ENCODE measurements at regions not wholly inside any gene's neighbourhood (a gene's known extent, or its start where the extent isn't known, plus 50 kb on each side); places are given as distances from the start of the nearest gene placed in this dataset.

DNA sequence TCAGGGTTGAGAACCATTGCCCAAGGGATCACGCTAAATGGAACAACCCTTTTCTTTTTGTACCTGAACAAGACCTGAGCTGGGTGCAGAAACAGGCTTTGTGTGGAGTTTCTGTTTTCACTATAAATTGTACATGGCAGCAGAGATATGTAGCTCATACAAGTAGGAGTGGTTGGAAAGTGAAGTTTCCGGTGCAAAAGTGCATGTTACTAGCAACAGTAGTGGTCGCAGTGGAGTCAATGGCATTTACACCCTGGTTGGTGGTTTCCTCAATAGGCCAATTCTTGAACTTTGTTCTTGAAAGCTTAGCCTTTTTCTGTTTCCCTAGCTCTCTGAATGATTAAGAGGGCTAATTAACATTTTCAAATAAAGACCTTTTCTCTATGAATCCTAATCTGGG, 170.7 kb downstream of the NEBL start:
- Histone ChIP-seq H3K36me3 (ENCODE audit: control insufficient read depth in 2 of 2, insufficient read depth in 2 of 2, low read length in 2 of 2) (no peaks in the 10 kb centered on the region), H3K27ac (ENCODE audit: low read length) (no peak overlapping the region), H3K4me1 (ENCODE audit: control insufficient read depth, insufficient read depth, low read length) (no peaks in the 10 kb centered on the region), H3K9me3 (ENCODE audit: control insufficient read depth in 2 of 2, low read length in 2 of 2) (peaks cover 0 to under 1% of the 10 kb centered on the region in 2 donors), H3K27me3 (ENCODE audit: control insufficient read depth in 1 of 2, insufficient read depth in 2 of 2, low read length in 2 of 2) (no peaks in the 10 kb centered on the region), H3K9ac (ENCODE audit: low read length in 2 of 2) (no peak overlapping the region), H3K4me3 (ENCODE audit: low read length in 2 of 2) (no peak overlapping the region)

- Histone ChIP-seq H3K4me3 (ENCODE audit: low read length in 2 of 2) (no peak overlapping the region), H3K9ac (ENCODE audit: low read length in 2 of 2) (no peak overlapping the region), H3K4me1 (ENCODE audit: control insufficient read depth, insufficient read depth, low read length) (no peaks in the 10 kb centered on the region), H3K27ac (ENCODE audit: low read length) (no peak overlapping the region), H3K36me3 (ENCODE audit: control insufficient read depth in 2 of 2, insufficient read depth in 2 of 2, low read length in 2 of 2) (no peaks in the 10 kb centered on the region), H3K27me3 (ENCODE audit: control insufficient read depth in 1 of 2, insufficient read depth in 2 of 2, low read length in 2 of 2) (no peaks in the 10 kb centered on the region), H3K9me3 (ENCODE audit: control insufficient read depth in 2 of 2, low read length in 2 of 2) (no peaks in the 10 kb centered on the region)
Observed at GRCh38 chr10:20714979-20715378, 182.1 kb downstream of the NEBL start.

DNA sequence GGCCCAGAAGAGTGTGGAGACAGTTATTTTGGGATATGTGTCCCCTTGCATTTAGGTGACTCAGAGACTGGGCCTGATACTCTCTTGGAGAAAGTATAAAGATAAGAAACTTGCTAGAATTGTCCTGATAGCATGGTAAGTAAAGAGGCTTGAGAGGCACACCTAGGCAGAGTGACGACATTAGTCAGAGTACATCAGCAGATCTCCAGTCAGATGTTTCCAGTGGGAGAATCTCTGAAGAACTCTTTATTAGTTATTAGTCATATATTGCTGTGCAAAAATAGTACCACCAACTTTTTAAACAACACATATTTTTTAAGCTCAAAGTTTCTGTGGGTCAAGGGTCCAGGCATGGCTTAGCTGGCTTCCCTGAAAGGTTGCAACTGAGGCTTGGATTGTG, 182.6 kb downstream of the NEBL start:
- Histone ChIP-seq H3K4me1 (ENCODE audit: control insufficient read depth, insufficient read depth, low read length) (no peaks in the 10 kb centered on the region), H3K9me3 (ENCODE audit: control insufficient read depth in 2 of 2, low read length in 2 of 2) (no peaks in the 10 kb centered on the region), H3K9ac (ENCODE audit: low read length in 2 of 2) (no peak overlapping the region), H3K27me3 (ENCODE audit: control insufficient read depth in 1 of 2, insufficient read depth in 2 of 2, low read length in 2 of 2) (no peaks in the 10 kb centered on the region), H3K27ac (ENCODE audit: low read length) (no peak overlapping the region), H3K4me3 (ENCODE audit: low read length in 2 of 2) (no peak overlapping the region), H3K36me3 (ENCODE audit: control insufficient read depth in 2 of 2, insufficient read depth in 2 of 2, low read length in 2 of 2) (no peaks in the 10 kb centered on the region)

GRCh38 chr10:20713420-20713819, 183.7 kb downstream of the NEBL start:
- no peak overlapping the region for H3K27ac ChIP-seq (ENCODE audit: low read length)
- H3K4me3 ChIP-seq (ENCODE audit: low read length in 2 of 2): no peak overlapping the region
- no peaks in the 10 kb centered on the region for H3K27me3 ChIP-seq (ENCODE audit: control insufficient read depth in 1 of 2, insufficient read depth in 2 of 2, low read length in 2 of 2)
- no peaks in the 10 kb centered on the region for H3K9me3 ChIP-seq (ENCODE audit: control insufficient read depth in 2 of 2, low read length in 2 of 2)
- H3K9ac ChIP-seq (ENCODE audit: low read length in 2 of 2): no peak overlapping the region
- no peaks in the 10 kb centered on the region for H3K36me3 ChIP-seq (ENCODE audit: control insufficient read depth in 2 of 2, insufficient read depth in 2 of 2, low read length in 2 of 2)
- H3K4me1 ChIP-seq (ENCODE audit: control insufficient read depth, insufficient read depth, low read length): no peaks in the 10 kb centered on the region

DNA sequence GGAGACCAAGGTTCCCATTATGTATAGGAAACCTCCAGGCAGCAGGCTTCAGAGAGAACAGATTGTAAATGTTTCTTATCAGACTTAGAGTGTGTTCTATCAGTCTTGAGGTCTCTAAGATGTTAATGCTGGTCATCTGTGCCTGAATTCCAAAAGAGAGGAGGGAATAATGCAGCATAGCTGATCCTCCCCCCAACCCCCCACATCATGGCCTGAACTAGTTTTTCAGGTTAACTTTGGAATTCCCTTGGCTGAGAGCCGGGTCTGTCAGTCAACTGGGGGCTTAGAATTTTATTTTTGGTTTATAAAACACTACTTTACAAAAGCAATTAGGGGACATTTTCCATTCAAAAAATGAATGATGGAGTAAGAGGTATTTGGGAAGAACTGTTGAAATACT, 184.3 kb downstream of the NEBL start:
- H3K27me3 ChIP-seq (ENCODE audit: control insufficient read depth in 1 of 2, insufficient read depth in 2 of 2, low read length in 2 of 2): no peaks in the 10 kb centered on the region
- no peaks in the 10 kb centered on the region for H3K4me1 ChIP-seq (ENCODE audit: control insufficient read depth, insufficient read depth, low read length)
- H3K4me3 ChIP-seq (ENCODE audit: low read length in 2 of 2): no peak overlapping the region
- no peaks in the 10 kb centered on the region for H3K9me3 ChIP-seq (ENCODE audit: control insufficient read depth in 2 of 2, low read length in 2 of 2)
- H3K27ac ChIP-seq (ENCODE audit: low read length): no peak overlapping the region
- no peaks in the 10 kb centered on the region for H3K36me3 ChIP-seq (ENCODE audit: control insufficient read depth in 2 of 2, insufficient read depth in 2 of 2, low read length in 2 of 2)
- no peak overlapping the region for H3K9ac ChIP-seq (ENCODE audit: low read length in 2 of 2)

DNA sequence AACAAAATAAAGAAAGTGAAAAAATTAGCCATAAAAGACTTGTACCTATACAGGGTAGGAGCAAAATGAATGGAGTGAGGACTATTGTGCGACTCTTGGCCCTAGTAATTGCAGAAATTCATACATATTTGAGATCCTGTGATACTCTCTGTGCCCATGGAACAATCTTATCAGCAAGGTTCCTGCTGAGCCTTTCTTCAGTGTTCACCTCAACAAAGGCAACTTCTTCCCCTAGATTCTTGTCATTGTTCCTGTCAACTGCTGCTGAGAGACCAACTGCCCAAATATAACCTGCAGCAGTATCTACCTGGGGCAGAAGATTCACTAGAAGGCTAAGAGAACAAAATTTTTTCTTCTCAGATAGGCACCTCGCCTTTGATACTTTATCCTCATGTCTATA, 187.4 kb downstream of the NEBL start:
- Histone ChIP-seq H3K4me3 (ENCODE audit: low read length in 2 of 2) (no peak overlapping the region), H3K27ac (ENCODE audit: low read length) (no peak overlapping the region), H3K9me3 (ENCODE audit: control insufficient read depth in 2 of 2, low read length in 2 of 2) (no peaks in the 10 kb centered on the region), H3K9ac (ENCODE audit: low read length in 2 of 2) (no peak overlapping the region), H3K27me3 (ENCODE audit: control insufficient read depth in 1 of 2, insufficient read depth in 2 of 2, low read length in 2 of 2) (no peaks in the 10 kb centered on the region), H3K36me3 (ENCODE audit: control insufficient read depth in 2 of 2, insufficient read depth in 2 of 2, low read length in 2 of 2) (no peaks in the 10 kb centered on the region), H3K4me1 (ENCODE audit: control insufficient read depth, insufficient read depth, low read length) (no peaks in the 10 kb centered on the region)

- no peaks in the 10 kb centered on the region for H3K9me3 ChIP-seq (ENCODE audit: control insufficient read depth in 2 of 2, low read length in 2 of 2)
- H3K36me3 ChIP-seq (ENCODE audit: control insufficient read depth in 2 of 2, insufficient read depth in 2 of 2, low read length in 2 of 2): no peaks in the 10 kb centered on the region
- no peaks in the 10 kb centered on the region for H3K27me3 ChIP-seq (ENCODE audit: control insufficient read depth in 1 of 2, insufficient read depth in 2 of 2, low read length in 2 of 2)
- H3K9ac ChIP-seq (ENCODE audit: low read length in 2 of 2): no peak overlapping the region
- H3K4me1 ChIP-seq (ENCODE audit: control insufficient read depth, insufficient read depth, low read length): no peaks in the 10 kb centered on the region
- H3K27ac ChIP-seq (ENCODE audit: low read length): no peak overlapping the region
- no peak overlapping the region for H3K4me3 ChIP-seq (ENCODE audit: low read length in 2 of 2)
Observed at GRCh38 chr10:20708305-20708704, 188.8 kb downstream of the NEBL start.

DNA sequence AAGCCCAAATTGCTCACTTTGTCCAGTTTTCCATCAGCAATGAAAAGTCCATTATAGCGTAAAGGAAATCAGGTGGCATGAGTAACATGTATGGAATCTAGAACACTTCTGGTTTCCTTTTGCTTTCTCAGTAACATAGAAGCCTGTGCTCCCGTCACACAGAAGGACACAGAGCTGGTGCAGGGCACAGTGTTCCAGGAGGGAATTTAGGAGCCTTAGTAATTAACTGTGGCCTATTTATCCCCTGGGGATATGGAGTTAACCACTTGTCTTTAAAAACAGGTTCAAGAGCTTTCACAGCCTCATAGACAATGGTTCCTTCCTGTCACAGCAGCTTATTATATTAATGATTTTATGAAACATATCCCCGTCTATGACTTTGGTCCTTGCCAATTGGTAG, 189.9 kb downstream of the NEBL start:
- H3K9me3 ChIP-seq (ENCODE audit: control insufficient read depth in 2 of 2, low read length in 2 of 2): no peaks in the 10 kb centered on the region
- H3K4me3 ChIP-seq (ENCODE audit: low read length in 2 of 2): no peak overlapping the region
- H3K9ac ChIP-seq (ENCODE audit: low read length in 2 of 2): no peak overlapping the region
- no peaks in the 10 kb centered on the region for H3K4me1 ChIP-seq (ENCODE audit: control insufficient read depth, insufficient read depth, low read length)
- H3K27ac ChIP-seq (ENCODE audit: low read length): no peak overlapping the region
- H3K36me3 ChIP-seq (ENCODE audit: control insufficient read depth in 2 of 2, insufficient read depth in 2 of 2, low read length in 2 of 2): no peaks in the 10 kb centered on the region
- no peaks in the 10 kb centered on the region for H3K27me3 ChIP-seq (ENCODE audit: control insufficient read depth in 1 of 2, insufficient read depth in 2 of 2, low read length in 2 of 2)

- Histone ChIP-seq H3K9ac (ENCODE audit: low read length in 2 of 2) (no peak overlapping the region), H3K9me3 (ENCODE audit: control insufficient read depth in 2 of 2, low read length in 2 of 2) (peaks cover 0 to 5% of the 10 kb centered on the region in 2 donors), H3K27ac (ENCODE audit: low read length) (no peak overlapping the region), H3K4me1 (ENCODE audit: control insufficient read depth, insufficient read depth, low read length) (no peaks in the 10 kb centered on the region), H3K36me3 (ENCODE audit: control insufficient read depth in 2 of 2, insufficient read depth in 2 of 2, low read length in 2 of 2) (no peaks in the 10 kb centered on the region), H3K27me3 (ENCODE audit: control insufficient read depth in 1 of 2, insufficient read depth in 2 of 2, low read length in 2 of 2) (no peaks in the 10 kb centered on the region), H3K4me3 (ENCODE audit: low read length in 2 of 2) (no peak overlapping the region)
Observed at GRCh38 chr10:20698837-20699236, 198.3 kb downstream of the NEBL start.

- no peaks in the 10 kb centered on the region for H3K36me3 ChIP-seq (ENCODE audit: control insufficient read depth in 2 of 2, insufficient read depth in 2 of 2, low read length in 2 of 2)
- H3K9me3 ChIP-seq (ENCODE audit: control insufficient read depth in 2 of 2, low read length in 2 of 2): no peaks in the 10 kb centered on the region
- no peak overlapping the region for H3K27ac ChIP-seq (ENCODE audit: low read length)
- H3K4me3 ChIP-seq (ENCODE audit: low read length in 2 of 2): no peak overlapping the region
- H3K4me1 ChIP-seq (ENCODE audit: control insufficient read depth, insufficient read depth, low read length): no peaks in the 10 kb centered on the region
- no peaks in the 10 kb centered on the region for H3K27me3 ChIP-seq (ENCODE audit: control insufficient read depth in 1 of 2, insufficient read depth in 2 of 2, low read length in 2 of 2)
- no peak overlapping the region for H3K9ac ChIP-seq (ENCODE audit: low read length in 2 of 2)
Observed at GRCh38 chr10:20694296-20694695, 202.8 kb downstream of the NEBL start.

GRCh38 chr10:20688797-20689544, 208.1 kb downstream of the NEBL start:
- Histone ChIP-seq H3K9me3 (ENCODE audit: control insufficient read depth in 2 of 2, low read length in 2 of 2) (no peaks in the 10 kb centered on the region), H3K4me3 (ENCODE audit: low read length in 2 of 2) (no peak overlapping the region), H3K27me3 (ENCODE audit: control insufficient read depth in 1 of 2, insufficient read depth in 2 of 2, low read length in 2 of 2) (no peaks in the 10 kb centered on the region), H3K36me3 (ENCODE audit: control insufficient read depth in 2 of 2, insufficient read depth in 2 of 2, low read length in 2 of 2) (no peaks in the 10 kb centered on the region), H3K27ac (ENCODE audit: low read length) (no peak overlapping the region), H3K9ac (ENCODE audit: low read length in 2 of 2) (no peak overlapping the region), H3K4me1 (ENCODE audit: control insufficient read depth, insufficient read depth, low read length) (no peaks in the 10 kb centered on the region)

All from stomach smooth muscle (tissue), 2 donors.